H1 (cell line): ENCODE measurements at regions not wholly inside any gene's neighbourhood (a gene's known extent, or its start where the extent isn't known, plus 50 kb on each side); places are given as distances from the start of the nearest gene placed in this dataset.

ENCODE experiments used
- ASH2L ChIP-seq: fragments of 200-600, 300-600 bp; sonication (generic); IDR thresholded peaks from one replicate; pipeline ENCODE4 v1.7.1; 2017; ENCODE audit warnings: low read length
- JUN ChIP-seq: IDR thresholded peaks from 2 replicates; pipeline ENCODE4 v1.6.1; 2011; ENCODE audit warnings: low read depth, mild to moderate bottlenecking, improper control_type of control experiment, low read length
- JUND ChIP-seq: IDR thresholded peaks from 2 replicates; pipeline ENCODE4 v1.6.1; 2011; ENCODE audit warnings: mild to moderate bottlenecking, improper control_type of control experiment, low read length
- SP1 ChIP-seq: IDR thresholded peaks from 2 replicates; pipeline ENCODE4 v1.6.1; 2011; ENCODE audit warnings: low read depth, low read length
- TBP ChIP-seq: IDR thresholded peaks from 2 replicates; pipeline ENCODE4 v1.6.1; 2011; ENCODE audit warnings: low read depth, low read length, improper control_type of control experiment
- TCF12 ChIP-seq: IDR thresholded peaks from 2 replicates; pipeline ENCODE4 v1.6.1; 2011; ENCODE audit warnings: low read depth, mild to moderate bottlenecking, low read length

DNA sequence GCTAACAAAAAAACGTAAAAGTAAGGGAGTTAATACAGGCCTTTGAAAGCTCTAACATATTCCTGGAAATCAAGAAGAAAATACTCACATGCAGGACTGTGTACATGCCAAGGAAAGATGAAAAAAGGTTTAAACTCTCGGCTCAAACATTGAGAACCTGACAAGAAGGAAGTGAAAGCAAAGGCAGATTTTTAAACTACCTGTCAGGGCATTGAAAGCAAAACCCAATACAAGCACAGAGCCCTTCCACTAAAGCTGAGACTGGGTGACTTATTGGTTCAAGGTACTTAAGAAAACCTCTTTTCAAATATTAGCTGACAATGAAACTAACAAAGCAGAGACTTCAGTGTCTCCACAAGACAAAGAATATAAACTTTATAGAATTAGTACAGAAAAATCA is 313.0 kb upstream of the GRID2 start (continued):
- no peak for TF ChIP-seq JUN
- TF ChIP-seq ASH2L = no peak
- TF ChIP-seq SP1 = no peak
- no peak for TF ChIP-seq TCF12
- TF ChIP-seq JUND = no peak
- TF ChIP-seq TBP = no peak
